HUDEP-2 (cell line): ENCODE measurements at regions not wholly inside any gene's neighbourhood (a gene's known extent, or its start where the extent isn't known, plus 50 kb on each side); places are given as distances from the start of the nearest gene placed in this dataset.
"Not testable (repeated sequence)": the region's sequence is repeated elsewhere in the genome, so short reads cannot be mapped to it uniquely, and the experiment has no call there.

Experiments
- DNase-seq, 76 experiments: peaks; one replicate each; lab custom pipeline; 2025; ENCODE audit not compliant: unreplicated experiment in 76 of 76; lab: John Stamatoyannopoulos, UW

- no peak for DNase-seq
These were observed 58.7 kb downstream of the EDN1 start for GRCh38 chr6:12348530-12349511.

GRCh38 chr6:12350644-12351170 is 60.5 kb downstream of the EDN1 start:
- DNase-seq = no peak

- DNase-seq = no peak
These were observed 61.5 kb downstream of the EDN1 start for GRCh38 chr6:12351672-12352071.

- DNase-seq = no peak
These were observed 63.6 kb downstream of the EDN1 start for GRCh38 chr6:12353731-12354130.

- DNase-seq = no peak
These were observed 64.3 kb downstream of the EDN1 start for GRCh38 chr6:12354499-12354898.

GRCh38 chr6:12355354-12355753 is 65.2 kb downstream of the EDN1 start:
- DNase-seq = no peak

- no peak for DNase-seq
These were observed 66.3 kb downstream of the EDN1 start for GRCh38 chr6:12356431-12356830.

GRCh38 chr6:12356983-12357972 is 67.1 kb downstream of the EDN1 start:
- no peak for DNase-seq

- DNase-seq = no peak
These were observed 68.9 kb downstream of the EDN1 start for GRCh38 chr6:12359036-12359435.

GRCh38 chr6:12361042-12361765 is 71.0 kb downstream of the EDN1 start:
- DNase-seq = no peak

- DNase-seq = not testable (repeated sequence)
These were observed 73.1 kb downstream of the EDN1 start for GRCh38 chr6:12363277-12363650.

GRCh38 chr6:12363651-12364381 is 73.7 kb downstream of the EDN1 start:
- DNase-seq = no peak

- DNase-seq = no peak
These were observed 74.5 kb downstream of the EDN1 start for GRCh38 chr6:12364621-12365020.

GRCh38 chr6:12366731-12367130 is 76.6 kb downstream of the EDN1 start:
- DNase-seq = no peak

GRCh38 chr6:12367412-12367811 is 77.3 kb downstream of the EDN1 start:
- DNase-seq = no peak

GRCh38 chr6:12369355-12369754 is 79.2 kb downstream of the EDN1 start:
- DNase-seq = no peak

GRCh38 chr6:12369781-12370262 is 79.7 kb downstream of the EDN1 start:
- DNase-seq = no peak

- DNase-seq = no peak
These were observed 81.0 kb downstream of the EDN1 start for GRCh38 chr6:12371151-12371550.

- no peak for DNase-seq
These were observed 81.5 kb downstream of the EDN1 start for GRCh38 chr6:12371641-12372146.
